ENCODE measurements at regions not wholly inside any gene's neighbourhood (a gene's known extent, or its start where the extent isn't known, plus 50 kb on each side); places are given as distances from the start of the nearest gene placed in this dataset.
"Not testable (repeated sequence)": the region's sequence is repeated elsewhere in the genome, so short reads cannot be mapped to it uniquely, and the experiment has no call there.

GRCh38 chr22:23437779-23438178 lies 142.3 kb downstream of the IGLL1 start:
- DNase-seq (ENCODE audit: low read depth in 2 of 2): no peak

DNA sequence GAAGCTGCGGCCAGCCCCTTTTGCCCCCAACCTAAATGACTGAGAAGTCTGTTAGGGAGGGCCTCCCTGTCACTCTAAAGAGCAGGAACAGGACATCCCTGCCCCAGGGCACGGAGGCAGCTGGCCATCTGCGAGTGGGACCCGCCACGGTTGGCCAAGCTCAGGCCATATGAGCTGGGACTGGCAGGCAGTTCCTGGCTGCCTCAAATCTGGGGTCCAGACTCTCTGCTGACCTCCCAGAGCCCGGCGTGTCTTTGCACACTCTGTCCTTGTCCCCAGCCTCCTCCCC lies 143.0 kb downstream of the IGLL1 start:
- DNase-seq (ENCODE audit: low read depth in 2 of 2): not testable (repeated sequence)

DNA sequence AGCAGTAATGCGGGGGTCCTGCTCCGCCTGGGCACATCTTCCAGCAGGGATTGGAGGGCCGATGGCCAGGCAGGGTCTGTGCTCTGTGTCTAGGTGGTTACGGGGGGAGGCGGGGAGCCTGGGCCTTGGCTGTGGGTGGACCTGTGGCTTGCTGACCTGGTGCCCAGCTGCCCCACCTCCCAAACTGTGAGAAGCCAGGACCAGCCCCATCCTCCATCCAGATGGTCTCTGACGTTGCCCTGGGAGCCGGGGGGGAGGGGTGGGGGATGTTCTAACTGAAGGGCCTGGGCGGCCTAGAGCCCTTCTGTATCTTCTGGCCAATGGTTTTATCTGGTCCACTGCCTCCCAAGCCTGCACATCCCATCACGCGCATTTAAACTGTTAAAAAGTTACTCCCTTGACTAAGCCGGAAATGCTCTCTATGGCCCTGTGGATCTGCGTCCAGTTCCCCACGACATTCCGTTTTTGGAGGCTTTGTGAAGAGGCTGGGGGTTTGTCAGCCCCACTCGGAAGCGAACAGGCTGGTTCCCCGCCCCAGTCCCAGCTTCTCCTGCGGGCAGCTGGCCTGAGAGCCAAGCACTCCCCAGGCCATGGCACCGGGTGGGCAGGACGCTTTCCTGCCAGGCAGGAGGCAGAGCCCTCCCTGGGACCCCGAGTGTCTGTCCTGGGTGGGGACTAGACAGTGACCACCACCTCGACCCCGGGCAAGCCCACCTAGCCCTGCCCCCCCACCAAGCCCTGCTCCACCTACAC lies 143.6 kb downstream of the IGLL1 start:
- not testable (repeated sequence) for DNase-seq (ENCODE audit: low read depth in 2 of 2)

GRCh38 chr22:23435186-23435585 lies 144.9 kb downstream of the IGLL1 start:
- DNase-seq (ENCODE audit: low read depth in 2 of 2): not testable (repeated sequence)

- DNase-seq (ENCODE audit: low read depth in 2 of 2): not testable (repeated sequence)
Measured at GRCh38 chr22:23434198-23434830, 145.8 kb downstream of the IGLL1 start.

GRCh38 chr22:23433127-23434005 lies 146.7 kb downstream of the IGLL1 start:
- DNase-seq (ENCODE audit: low read depth in 2 of 2): not testable (repeated sequence)

GRCh38 chr22:23432719-23433118 lies 147.4 kb downstream of the IGLL1 start:
- not testable (repeated sequence) for DNase-seq (ENCODE audit: low read depth in 2 of 2)

GRCh38 chr22:23431337-23432072 lies 148.6 kb downstream of the IGLL1 start:
- no peak for DNase-seq (ENCODE audit: low read depth in 2 of 2)

DNA sequence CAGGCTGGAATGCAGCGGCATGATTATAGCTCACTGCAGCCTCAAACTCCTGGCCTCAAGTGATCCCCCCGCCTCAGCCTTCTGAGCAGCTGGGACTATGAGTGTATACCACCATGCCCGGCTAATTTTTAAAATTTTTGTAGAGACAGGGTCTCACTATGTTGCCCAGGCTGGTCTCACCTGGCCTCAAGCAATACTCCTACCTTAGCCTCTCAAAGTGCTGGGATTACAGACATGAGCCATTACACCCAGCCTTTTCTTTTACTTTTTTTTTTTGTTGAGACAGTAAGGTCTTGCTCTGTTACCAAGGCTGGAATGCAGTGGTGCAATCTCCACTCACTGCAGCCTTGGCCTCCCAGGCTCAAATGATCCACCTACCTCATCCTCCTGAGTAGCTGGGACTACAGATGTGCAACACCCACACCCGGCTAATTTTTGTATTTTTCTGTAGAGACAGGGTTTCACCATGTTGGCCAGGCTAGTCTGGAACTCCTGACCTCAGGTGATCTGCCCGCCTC lies 155.5 kb downstream of the IGLL1 start:
- DNase-seq (ENCODE audit: low read depth in 2 of 2): not testable (repeated sequence)

DNA sequence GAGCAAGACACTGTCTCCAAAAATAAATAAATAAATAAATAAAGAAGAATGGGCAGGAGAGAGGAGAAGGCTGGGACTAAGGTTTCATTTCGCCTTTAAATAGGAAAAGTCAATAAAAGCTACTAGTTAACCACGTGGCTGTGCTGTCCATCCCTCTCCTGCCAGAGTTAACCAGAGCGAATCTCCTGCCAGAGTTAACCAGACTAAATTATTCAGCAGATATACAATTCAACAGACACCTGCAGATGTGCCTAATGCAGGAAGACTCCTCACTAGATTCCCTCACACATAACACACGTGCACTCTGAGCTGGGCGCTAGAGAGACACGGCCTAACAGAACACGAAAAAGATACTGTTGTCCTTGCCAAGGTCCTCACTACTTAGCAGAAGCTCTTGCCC lies 156.1 kb downstream of the IGLL1 start:
- no peak for DNase-seq (ENCODE audit: low read depth in 2 of 2)

DNA sequence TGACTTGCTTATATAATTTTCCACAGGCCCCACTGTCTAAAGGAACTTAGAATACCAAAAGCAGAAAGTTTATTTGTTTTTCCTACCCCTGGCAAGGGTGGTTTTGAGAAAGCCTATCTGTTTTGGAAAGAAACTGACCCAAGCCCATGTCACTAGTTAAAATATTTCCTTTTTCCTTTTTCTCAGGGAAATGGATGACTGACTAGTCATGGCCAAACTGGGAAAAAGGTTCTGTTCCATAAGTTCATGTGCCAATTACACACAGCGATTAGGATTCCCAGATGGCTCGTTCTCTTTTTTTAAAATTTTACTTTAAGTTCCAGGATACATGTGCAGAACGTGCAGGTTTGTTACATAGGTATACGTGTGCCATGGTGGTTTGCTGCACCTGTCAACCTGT lies 157.8 kb downstream of the IGLL1 start:
- DNase-seq (ENCODE audit: low read depth in 2 of 2): not testable (repeated sequence)

DNA sequence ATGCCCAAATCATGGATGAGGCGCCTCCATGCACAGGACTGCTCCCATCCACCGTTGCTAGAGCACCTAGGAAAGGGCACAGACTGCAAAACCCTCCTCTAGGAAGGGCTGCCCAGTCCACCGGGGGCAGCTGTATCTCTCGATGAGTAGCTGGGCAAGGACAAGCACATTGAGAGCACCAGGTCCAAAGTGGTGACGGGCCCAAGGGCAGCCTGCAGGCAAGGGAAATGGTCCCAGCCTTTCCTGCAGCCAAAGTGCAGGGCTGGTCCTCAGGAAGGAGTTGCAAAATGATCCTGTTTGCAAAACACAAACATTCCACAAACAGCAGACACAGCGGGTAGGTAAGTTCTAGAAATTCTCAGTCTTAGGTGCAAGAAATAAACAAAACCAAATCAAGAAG lies 158.8 kb downstream of the IGLL1 start:
- DNase-seq (ENCODE audit: low read depth in 2 of 2): not testable (repeated sequence)

DNA sequence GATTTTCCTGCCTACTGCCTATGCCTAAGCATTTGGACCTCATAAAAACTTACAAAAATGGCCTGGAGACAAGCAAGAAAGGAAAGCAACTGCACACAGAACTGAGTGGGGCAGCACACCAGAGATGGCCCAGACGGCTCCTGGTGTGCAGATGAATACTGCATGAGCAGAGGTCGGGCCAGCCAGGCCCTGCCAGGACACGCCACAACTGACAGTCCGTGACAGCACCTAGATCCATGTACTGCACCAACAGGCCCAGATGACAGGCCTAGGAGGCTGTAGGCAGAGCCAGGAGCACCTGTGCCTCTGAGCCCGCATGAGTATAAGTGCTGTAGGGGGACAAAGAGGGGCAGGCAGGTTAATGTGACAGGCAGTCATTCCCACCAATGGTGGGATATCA lies 160.2 kb downstream of the IGLL1 start:
- DNase-seq (ENCODE audit: low read depth in 2 of 2): no peak

GRCh38 chr22:23419171-23419570 lies 160.9 kb downstream of the IGLL1 start:
- DNase-seq (ENCODE audit: low read depth in 2 of 2): no peak

DNA sequence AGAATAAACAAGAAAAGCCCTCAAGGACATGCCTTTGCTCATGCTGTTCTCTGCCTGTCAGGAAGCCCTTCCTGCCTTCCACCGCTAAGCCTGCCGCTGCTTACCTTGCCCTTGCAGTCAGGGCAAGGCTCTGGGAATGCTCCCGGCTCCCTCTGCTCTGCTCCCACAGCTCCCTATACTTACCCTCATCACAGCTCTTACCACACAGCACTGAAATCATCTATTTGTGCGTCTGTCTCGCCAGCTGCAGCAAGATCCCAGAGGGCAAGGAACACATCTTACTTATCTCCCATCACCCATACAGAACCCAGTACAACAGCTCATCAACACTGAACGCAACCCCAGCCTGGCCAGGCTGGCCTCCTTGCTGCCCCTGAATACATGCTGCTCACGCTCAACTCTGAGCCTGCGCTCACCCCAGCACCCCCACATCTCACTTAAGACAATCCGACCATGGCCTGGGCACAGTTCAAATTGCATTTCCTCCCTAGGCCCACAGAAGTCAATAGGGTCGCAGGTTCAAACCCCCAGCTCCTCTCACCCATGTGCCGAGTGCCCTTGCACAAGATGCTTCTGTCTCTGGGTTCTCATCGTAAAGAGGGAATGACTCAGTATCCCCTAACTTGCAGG lies 161.8 kb downstream of the IGLL1 start:
- DNase-seq (ENCODE audit: low read depth in 2 of 2): no peak

- not testable (repeated sequence) for DNase-seq (ENCODE audit: low read depth in 2 of 2)
Measured at GRCh38 chr22:23417327-23417726, 162.8 kb downstream of the IGLL1 start.

DNA sequence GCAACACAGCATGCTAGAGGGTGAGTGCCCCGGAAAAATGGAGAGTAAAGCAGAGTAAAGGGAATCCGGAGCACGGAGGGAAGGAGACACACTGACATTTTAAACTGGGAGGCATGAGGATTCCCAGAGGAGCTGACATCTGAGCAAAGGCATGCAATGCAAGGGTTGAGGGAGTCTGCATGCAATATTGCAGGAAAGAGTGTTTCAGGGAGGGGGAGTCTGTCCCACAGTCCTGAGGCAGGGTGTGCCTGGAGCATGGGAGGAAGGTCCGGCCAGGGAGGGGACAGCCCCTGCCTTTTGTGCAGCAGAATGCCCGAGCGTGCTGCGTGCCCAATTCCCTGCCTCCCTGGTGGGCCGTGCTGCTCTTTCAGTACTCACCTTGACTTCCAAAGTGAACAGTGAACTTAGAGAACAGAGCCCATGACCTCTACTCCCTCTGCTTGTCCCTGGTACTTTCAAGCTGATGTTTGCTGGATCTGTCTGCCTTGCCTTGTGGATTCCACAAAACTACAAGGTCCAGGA lies 163.9 kb downstream of the IGLL1 start:
- DNase-seq (ENCODE audit: low read depth in 2 of 2): not testable (repeated sequence)

DNA sequence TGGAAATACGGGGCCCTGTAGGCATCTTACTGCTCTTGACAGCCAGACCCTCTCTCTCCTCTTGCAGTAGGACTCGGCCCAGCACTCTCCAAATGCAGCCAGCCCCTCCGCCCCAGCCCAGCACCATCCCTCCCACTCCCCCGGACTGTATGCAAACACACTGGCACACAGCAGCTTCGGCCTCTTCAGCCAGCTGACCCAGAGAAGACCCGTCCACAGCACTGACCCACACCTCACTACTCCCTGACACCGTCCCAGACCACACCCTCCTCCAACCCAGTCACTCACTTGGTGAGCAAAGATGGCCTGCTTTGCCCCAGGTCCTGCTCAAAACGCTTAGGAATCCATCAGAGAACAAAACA lies 164.6 kb downstream of the IGLL1 start:
- DNase-seq (ENCODE audit: low read depth in 2 of 2): no peak

DNA sequence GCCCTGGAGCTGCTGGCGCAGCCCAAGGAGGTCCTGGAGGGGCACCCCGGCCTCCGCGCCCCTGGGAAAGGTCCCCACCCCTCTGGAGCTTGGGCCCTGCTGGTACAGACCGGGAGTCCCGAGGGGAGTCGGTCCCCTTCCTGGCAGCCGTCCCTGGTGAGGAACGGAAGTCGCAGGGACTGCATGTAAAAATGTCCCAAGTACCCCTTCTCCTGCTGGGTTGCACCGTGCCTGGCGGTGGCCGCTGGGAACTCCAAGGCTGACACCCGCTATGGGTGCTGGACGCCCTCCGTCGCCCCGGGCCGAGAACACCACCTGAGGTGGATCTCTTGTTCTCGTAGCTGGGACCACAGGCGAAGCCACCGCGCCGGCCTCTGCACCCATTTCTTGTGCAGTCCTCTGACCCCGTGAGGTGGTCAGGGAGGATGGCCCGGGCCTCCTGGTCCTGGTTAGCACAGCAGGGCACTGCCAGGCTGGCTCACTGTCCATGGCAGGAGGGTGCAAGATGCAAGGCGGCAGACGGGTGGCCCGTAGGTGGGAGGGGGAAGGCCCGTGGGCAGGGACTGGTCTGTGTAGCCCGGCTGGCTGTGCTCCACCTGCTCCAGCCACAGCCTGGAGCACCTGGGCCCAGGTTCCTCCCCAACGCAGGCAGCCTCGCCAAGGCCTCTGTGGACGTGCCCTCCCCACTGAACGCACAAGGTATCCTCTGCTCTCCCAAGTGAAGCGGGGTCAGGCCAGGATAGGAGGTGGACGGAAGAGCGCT lies 165.2 kb downstream of the IGLL1 start:
- no peak for DNase-seq (ENCODE audit: low read depth in 2 of 2)

DNA sequence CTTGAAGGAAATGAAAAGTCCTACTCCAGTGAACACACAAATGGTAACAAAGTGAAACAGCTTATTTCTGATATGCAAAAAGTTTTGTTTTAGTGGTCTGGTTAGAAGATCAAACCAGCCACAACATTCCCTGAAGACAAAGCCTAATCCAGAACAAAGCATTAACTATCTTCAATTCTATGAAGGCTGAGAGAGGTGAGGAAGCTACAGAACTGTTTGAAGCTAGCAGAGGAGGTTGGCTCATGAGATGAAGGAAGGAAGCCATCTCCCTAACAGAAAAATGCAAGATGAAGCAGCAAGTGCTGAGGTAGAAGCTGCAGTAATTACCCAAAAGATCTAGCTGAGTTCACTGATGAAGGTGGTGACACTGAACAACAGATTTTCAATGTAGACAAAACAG lies 168.4 kb downstream of the IGLL1 start:
- DNase-seq (ENCODE audit: low read depth in 2 of 2): no peak
